Fibroblast of lung (primary cell): ENCODE measurements at regions not wholly inside any gene's neighbourhood (a gene's known extent, or its start where the extent isn't known, plus 50 kb on each side); places are given as distances from the start of the nearest gene placed in this dataset.

ENCODE experiments used
- CTCF ChIP-seq, 2 donors: IDR thresholded peaks in 1 of 2; conservative IDR thresholded peaks in 1 of 2; 1 replicate in 1 of 2; 2 replicates in 1 of 2; pipeline ENCODE4 v1.5.1; 2011 to 2012; ENCODE audit warnings: low read length in 2 of 2, control low read depth in 1 of 2, inconsistent platforms in 1 of 2, low read depth in 1 of 2, mild to moderate bottlenecking in 1 of 2
- EZH2 ChIP-seq: IDR thresholded peaks from 2 replicates; pipeline ENCODE4 v1.5.1; 2012; ENCODE audit warnings: low read length, control low read depth, mild to moderate bottlenecking; ENCODE audit errors: missing control alignments

GRCh38 chr1:100616121-100616621, 78.2 kb downstream of the GPR88 start:
- no peak for TF ChIP-seq CTCF (conservative IDR thresholded peaks at IDR 0.05 in 1 of 2, IDR thresholded peaks at IDR 0.05 in 1 of 2; ENCODE audit: low read depth in 1 of 2, low read length in 2 of 2)
- no peak for TF ChIP-seq EZH2
